ENCODE measurements at regions not wholly inside any gene's neighbourhood (a gene's known extent, or its start where the extent isn't known, plus 50 kb on each side); places are given as distances from the start of the nearest gene placed in this dataset.
"Not testable (repeated sequence)": the region's sequence is repeated elsewhere in the genome, so short reads cannot be mapped to it uniquely, and the experiment has no call there.

DNA sequence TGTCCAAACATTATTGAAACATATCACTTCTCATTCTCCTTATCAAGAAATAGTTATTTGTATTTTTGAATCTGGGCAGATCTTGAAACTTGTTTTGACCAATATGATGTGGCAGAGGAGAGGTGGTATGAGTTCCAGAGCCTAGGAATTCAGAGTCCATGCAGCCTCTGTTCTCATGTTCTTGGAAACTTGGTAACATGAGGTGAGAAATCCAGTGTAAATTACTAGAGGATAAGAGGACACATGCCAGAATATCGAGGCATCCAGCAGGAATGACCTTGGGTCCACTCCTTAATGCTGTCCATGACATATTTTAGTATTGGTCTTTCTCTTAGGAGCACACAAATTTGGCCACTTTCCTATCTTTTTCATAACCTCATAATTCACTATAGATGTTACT, 1374.6 kb downstream of the FSCB start:
- DNase-seq, result no peak

DNA sequence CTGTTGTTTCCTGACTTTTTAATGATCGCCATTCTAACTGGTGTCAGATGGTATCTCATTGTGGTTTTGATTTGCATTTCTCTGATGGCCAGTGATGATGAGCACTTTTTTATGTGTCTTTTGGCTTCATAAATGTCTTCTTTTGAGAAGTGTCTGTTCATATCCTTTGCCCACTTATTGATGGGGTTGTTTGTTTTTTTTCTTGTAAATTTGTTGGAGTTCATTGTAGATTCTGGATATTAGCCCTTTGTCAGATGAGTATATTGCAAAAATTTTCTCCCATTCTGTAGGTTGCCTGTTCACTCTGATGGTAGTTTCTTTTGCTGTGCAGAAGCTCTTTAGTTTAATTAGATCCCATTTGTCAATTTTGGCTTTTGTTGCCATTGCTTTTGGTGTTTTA, 1378.7 kb downstream of the FSCB start:
- DNase-seq, result not testable (repeated sequence)

DNA sequence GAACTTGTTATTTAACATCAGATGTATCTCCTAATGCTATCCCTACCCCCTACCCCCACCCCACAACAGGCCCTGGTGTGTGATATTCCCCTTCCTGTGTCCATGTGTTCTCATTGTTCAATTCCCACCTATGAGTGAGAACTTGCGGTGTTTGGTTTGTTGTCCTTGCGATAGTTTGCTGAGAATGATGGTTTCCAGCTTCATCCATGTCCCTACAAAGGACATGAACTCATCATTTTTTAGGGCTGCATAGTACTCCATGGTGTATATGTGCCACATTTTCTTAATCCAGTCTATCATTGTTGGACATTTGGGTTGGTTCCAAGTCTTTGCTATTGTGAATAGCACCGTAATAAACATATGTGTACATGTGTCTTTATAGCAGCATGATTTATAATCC, 1379.2 kb downstream of the FSCB start:
- DNase-seq, result not testable (repeated sequence)

DNA sequence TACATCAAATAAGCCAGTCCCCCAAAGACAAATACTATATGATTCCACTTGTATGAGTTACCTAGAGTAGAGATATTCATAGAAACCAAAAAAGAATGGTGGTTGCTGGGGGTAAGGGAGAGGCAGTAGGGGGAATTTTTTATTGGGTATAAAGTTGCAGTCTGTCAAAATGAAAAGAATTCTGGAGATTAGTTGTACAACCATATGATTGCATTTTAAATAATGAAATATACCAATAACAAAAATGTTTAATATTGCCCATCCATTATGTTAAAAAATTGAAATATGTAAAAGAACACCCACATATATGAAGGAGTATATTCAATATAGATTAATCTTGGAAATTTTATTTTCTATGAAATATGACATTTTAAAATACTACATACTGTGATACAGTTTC, 1383.5 kb downstream of the FSCB start:
- no peak for DNase-seq

DNA sequence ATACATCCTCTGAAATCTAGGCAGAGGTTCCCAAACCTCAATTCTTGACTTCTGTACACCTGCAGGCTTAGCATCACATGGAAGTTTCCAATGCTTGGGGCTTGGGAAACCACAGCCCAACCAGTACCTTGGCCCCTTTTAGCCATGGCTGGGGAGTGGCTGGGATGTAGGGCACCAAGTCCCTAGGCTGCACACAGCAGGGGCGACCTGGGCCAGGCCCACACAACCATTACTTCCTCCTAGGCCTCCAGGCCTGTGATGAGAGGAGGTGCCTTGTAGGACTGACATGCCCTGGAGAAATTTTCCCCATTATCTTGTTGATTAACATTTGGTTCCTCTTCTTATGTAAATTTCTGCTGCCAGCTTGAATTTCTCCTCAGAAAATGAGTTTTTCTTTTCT, 1387.4 kb downstream of the FSCB start:
- DNase-seq, result no peak

DNA sequence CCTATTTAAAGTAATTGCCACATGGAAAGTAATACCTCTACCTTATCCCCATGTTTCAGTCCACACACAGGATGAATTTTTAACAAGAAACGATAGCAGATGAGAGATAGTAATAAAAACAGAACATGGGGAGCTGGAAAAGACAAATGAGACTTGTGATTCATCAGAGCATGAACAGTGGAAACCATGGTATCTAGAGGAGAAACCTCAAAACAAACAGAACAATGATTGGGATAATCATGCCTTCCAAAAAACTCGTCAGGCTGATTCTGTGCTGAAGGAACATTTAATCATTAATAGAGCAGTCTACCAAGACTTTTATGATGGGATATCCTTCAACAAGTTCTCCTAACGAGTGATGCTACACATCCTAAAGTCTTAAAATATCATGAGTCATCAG, 1390.7 kb downstream of the FSCB start:
- no peak for DNase-seq

DNA sequence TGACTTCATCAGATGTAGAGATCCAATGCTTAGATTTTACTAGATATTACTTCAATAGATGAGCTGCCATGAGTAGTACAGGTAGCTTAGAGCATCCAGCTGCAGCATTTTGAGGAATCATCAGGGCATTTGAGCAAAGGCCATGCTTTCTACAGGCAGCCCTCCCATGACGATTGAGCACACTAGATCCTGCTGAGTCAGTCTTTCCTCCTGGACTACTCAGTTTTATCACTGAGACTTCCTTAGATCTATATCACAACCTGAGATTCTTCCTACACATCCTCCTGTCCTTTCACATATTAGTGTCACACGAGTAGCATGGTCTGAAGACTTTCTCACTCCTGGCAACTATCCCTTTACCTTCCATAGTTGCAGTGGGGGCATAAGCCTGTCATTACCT, 1401.8 kb downstream of the FSCB start:
- no peak for DNase-seq

DNA sequence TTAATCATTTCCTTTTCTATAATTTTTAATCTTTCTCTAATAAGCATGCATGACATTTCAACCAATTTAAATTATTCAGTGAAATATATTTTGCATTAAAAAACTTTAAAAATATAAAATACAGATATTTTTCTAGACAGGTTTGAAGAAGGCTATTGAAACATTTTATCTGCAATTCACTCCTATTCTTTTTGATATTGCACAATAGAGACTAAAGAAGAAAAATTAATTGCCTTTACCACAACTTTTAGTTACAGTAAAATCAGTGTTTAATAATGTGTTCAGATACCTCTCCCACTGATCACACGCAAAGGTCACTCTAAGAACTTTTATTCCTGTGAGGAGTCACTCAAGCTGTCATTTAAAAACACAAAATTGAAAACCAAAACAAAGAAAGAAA, 1416.7 kb downstream of the FSCB start:
- no peak for DNase-seq

DNA sequence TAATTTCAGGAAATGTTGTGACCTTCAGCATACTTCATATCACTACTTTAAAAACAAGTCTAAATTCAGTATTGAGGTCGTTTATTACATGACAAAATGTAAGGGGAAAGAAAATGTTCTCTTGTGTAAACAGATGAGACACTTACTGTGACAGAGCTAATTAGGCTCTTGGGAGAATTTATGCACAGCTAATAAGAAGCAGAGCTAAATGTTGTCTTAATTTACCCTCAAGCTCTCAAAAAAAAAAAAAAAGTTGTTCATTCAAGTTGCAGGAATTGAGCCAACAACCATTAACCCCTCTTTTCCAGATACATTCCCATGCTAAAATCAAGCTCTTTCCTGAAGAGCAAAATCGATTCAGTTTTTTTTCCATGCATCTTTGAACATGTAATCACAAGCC, 1419.4 kb downstream of the FSCB start:
- DNase-seq, result no peak

DNA sequence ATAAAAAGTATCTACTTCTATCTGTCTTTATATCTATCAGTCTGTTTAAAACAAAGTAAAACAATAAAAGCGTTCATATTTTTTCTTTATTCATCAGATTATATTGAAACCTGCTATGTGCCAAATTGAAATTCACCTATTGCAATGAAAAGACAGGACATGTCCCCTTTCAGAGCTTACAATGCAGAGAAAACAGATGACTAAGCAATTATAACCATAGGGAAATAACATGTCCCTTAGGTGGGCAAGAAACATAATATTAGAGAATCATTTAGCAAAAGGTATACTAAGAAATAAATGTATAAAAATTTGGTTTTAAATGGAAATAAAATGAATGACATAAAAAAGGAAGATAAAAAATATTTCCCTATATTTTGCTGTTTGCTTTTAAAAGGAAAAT, 1421.3 kb downstream of the FSCB start:
- DNase-seq, result no peak

DNA sequence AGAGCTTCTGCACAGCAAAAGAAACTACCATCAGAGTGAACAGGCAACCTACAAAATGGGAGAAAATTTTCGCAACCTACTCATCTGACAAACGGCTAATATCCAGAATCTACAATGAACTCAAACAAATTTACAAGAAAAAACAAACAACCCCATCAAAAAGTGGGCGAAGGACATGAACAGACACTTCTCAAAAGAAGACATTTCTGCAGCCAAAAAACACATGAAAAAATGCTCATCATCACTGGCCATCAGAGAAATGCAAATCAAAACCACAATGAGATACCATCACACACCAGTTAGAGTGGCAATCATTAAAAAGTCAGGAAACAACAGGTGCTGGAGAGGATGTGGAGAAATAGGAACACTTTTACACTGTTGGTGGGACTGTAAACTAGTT, 1439.7 kb downstream of the FSCB start:
- not testable (repeated sequence) for DNase-seq

DNA sequence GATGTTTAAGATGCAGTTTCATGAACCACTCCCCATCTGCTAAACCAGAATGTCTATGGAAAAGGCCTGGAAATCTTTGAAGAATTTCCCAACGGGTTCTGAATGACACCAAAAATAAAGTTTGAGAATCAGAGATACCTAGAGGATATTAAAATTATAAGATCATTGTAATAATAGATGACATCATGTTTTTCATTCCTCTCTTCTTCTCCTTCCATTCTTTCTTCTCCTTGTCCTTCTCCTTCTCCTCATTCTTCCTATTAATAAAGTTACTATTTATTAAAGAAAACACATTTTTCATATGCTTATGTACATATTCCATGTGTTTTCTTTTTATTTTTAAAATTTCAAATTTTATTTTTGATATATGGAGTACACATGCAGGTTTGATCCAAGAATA, 1449.4 kb downstream of the LRFN5 start:
- DNase-seq, result no peak

DNA sequence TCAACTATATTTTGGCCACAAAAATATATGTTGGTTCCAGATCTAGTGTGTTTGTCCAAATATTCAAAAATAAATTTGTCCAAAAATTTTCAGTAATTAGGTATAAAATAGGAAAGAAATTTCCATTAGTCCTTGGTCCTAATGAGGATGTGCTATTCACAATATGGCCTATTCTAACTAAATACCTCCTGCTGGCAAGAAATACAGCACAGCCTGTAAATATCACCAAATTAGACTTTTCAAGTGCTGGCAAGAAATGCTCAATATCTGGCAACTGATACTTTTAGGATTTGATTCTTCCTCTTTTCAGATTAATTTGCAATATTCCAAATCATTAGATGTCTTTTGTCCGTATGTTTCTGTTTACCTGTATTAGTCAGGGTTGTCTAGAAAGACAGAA, 1446.2 kb downstream of the LRFN5 start:
- no peak for DNase-seq

DNA sequence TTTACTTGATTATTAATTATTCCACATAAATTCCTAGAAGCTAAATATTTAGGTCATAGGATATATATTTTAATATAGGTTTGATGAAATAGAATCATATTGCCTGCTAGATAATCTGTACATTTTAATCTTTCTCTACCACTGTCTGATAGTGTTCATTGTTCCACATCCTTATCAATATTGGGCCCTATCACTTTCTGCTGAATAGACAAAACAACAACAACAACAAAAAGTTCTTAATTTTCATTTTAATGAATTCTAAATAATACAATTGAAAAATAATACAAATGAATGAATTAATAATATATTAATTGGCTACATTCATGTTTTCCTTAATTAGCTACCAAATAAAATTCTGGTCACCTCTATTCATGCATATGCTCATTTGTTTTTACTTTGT, 1437.2 kb downstream of the LRFN5 start:
- DNase-seq, result no peak

DNA sequence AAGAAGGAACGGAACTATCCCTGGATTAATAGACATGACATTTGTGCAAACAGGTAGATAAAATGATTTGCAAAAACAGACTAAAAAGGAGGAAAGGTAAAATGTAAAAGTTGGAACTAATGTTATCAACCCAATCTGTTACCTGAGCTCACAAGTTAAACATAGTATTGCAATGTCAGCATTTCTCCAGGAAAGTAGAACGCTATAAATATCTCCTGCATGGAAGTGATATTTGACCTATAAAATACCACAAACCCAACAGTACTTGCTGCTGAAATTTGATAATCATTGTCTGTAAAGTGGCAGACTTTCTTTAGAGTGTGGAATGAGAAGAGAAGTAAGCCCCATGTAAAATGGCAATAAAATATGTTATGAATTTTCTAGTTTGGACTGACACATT, 1435.7 kb downstream of the LRFN5 start:
- no peak for DNase-seq

DNA sequence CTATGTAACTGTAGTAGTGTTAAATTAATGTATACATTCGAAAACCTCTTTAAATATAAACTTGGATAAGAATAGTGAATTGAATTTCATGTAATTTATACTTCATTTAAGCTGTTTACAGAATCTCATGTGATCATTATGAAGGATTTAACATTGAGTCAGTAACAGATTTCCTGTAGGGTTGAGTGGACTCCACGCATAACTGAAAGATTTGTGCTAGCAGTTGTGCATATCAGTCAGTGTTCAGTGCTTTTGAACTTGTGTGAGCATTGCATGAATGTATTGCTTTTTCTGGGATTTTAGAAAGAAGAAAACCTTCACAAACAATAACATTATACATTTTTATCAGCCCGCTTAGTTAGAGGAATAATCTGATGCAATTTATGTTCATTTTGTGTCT, 1435.3 kb downstream of the LRFN5 start:
- DNase-seq, result no peak

DNA sequence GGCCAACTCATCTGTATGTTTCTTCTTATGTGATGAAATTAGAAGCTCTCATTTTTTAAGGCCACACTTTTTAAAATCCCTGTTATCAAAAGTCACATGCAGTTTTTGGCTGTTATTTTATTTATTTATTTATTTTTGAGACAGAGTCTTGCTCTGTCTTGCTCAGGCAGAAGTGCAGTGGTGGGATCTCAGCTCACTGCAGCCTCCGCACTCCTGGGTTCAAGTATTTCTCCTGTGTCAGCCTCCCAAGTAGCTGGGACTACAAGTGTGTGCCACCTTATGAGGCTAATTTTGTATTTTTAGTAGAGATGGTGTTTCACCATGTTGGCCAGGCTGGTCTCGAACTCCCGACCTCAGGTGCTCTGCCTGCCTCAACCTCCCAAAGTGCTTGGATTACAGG, 1434.5 kb downstream of the LRFN5 start:
- no peak for DNase-seq

DNA sequence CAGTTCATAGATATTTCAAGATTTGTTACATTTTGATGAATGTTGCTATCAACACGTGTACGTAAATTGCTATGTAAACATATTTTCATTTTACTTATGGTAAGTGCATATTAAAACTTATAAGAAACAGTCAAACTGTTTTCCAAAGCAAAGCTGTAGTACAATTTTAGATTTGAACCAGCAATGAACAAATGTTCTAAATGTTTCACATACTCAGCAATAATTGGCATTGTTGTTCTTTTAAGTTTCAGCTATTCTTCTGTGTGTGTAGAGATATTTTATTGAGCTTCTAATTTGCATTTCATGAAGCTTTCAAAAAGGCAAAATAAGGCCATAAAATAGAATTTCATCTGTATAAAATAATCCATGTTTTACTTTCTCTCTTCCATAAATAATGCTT, 1433.2 kb downstream of the LRFN5 start:
- DNase-seq, result no peak

DNA sequence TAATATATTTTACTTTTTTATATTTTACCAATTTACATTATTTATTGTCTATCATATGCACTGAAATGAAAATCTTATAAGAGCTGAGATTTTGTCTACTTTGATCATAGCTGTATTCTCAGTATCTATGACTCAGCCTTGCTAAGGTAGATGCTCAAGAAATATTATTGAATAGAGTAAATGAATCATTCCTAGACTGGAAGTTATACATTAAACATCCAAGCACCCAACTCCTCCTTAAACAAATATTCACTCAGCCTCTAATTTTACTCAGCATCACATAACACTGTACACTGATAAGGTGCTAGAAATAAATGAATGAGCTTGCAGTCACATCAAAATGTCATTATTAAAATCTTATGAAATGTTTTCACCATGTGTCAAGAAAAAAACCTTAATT, 1424.9 kb downstream of the LRFN5 start:
- DNase-seq, result no peak

DNA sequence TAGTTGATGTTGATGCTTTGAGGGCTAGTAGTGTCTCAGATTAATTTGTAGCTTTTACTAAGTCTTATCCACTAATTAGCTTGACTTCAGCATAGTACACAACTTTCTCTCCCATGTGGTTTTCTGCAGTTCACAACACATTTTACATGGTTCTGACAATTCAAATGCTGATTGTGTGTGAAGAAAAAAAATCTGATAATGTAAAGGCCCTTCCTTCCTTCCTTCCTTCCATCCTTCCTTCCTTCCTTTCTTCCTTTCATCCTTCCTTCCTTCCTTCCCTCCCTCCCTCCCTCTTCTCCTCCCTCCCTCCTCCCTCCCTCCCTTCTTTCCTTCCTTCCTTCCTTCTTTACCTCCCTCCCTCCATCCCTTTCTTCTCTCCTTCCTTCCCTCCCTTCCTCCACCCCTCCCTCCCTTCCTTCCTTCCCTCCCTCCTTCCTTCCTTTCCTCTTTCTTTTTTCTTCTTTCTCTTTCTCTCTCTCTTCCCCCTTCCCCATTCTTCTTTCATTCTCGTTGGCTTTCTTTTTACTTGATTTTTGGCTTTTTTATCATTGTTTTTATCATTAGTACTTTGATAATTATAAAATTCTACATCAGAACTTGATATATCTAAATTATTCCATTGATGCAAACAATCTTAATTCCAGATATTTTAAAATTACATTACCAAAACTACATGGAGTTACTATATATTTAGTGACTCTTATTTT, 1415.6 kb downstream of the LRFN5 start:
- DNase-seq, result no peak

DNA sequence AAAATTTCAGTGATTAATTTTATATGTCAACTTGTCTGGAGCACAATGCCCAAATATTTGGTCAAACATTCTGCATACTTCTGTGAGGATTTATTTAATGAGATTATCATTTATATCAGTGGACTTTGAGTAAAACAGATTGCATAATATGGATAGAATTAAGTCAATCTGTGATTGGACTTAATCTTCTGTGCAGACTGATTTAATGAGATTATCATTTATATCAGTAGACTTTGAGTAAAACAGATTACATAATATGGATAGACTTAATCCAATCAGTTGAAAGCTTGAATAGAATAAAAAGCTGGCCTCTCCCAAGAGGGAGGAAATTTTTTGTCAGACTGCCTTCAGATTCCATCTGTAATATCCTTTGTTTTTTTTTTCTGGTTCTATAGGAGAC, 1413.2 kb downstream of the LRFN5 start:
- no peak for DNase-seq

DNA sequence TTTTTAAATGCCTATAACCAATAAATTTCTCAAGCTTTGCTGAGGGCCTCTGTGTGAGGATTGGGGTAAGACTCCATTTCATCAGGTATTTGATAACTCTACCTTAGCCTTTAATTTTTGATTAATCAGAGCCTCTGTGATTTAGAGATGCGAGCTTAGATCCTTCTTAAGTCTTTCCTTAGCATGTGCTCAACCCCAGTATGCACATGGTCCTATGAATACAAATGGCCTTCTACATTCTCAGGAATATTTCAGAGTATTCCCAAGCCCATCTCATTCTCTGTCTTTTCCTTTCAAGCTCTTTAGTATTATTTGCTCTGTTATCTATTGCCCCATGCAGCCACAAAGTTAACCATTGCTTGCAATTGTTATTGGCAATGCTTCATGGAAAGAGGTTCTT, 1407.7 kb downstream of the LRFN5 start:
- DNase-seq, result no peak

DNA sequence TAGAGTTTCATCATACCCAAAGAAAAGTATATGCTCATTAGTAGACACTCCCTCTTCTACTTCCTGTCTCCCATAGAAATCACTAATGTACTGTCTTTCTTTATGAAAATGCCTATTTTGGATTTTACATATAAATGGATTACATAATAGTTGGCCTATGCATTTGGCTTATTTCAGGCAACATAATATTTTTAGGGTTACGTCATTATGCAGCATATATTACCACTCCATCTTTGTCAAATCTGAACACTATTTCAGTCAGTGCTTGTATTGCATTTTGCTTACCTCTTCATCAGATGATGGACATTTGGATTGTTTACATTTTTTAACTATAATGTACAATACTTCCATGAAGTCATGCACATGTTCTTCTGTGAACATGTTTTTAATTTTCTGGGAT, 1406.1 kb downstream of the LRFN5 start:
- no peak for DNase-seq

DNA sequence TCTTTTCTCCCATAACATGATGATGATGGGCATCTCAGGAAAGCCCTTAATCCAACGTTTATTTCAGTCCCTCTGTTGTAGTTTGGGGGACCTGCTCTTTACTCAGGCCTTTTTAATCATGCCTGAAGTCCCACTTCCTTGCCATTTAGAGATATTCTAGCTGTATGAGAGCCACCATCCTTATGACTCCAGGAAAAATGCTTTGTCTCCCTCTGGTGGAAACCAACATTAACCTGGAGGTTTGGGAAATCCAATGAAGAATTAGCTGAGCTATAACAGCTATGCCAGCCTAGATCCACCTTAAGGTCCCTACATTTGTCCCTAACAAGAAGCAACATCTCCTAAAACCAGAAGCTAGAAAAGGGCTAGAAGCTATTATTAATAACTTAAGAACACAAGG, 1399.1 kb downstream of the LRFN5 start:
- DNase-seq, result no peak

DNA sequence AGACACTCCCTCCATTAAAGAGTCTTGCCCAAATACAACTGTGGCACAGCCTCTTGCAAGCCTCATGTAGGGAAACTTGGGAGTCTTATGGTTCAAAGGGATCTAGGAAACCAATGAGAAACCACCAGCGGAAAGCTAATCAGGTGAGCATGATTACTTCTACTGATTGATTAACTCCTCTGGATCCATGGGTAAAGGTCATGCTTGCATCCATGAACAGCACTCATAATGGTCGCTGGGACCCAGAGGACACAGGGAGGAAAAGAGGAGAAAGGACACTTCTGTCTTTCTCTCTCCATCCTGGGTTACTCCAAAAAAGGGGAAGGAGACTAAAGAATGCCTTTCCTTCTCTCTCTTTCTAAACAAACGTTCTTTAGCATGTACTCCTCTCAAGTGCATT, 1397.2 kb downstream of the LRFN5 start:
- no peak for DNase-seq

DNA sequence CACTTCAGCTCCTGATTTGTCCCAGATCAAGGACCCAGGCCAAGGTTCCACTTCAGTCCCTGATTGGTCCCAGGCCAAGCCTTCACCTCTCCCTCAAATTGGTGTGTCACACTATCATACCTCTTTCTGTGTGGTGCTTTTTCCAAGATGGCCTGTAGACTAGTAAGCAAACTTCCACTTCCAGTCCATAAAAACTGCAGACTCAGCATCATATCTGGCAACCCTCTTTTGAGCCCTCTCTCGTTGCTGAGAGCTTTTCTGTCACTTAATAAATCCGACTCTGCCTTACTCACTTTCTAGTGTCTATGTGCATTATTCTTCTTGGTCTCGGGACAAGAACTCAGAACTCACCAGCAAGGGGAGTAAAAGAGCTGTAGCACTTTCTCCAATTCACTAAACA, 1395.1 kb downstream of the LRFN5 start:
- DNase-seq, result no peak
